Stimulated activated CD8-positive, alpha-beta memory T cell treated with anti-CD3 and anti-CD28 coated beads, Interleukin-4, amount 100 ng/mL, for 1 hour (primary cell): ENCODE measurements at regions not wholly inside any gene's neighbourhood (a gene's known extent, or its start where the extent isn't known, plus 50 kb on each side); places are given as distances from the start of the nearest gene placed in this dataset.

ENCODE experiments used
- DNase-seq, 2 donors: peaks; one replicate each; pipeline ENCODE4 v3.0.0-alpha.2; 2020; ENCODE audit warnings: low read depth in 2 of 2, low spot score in 1 of 2

DNA sequence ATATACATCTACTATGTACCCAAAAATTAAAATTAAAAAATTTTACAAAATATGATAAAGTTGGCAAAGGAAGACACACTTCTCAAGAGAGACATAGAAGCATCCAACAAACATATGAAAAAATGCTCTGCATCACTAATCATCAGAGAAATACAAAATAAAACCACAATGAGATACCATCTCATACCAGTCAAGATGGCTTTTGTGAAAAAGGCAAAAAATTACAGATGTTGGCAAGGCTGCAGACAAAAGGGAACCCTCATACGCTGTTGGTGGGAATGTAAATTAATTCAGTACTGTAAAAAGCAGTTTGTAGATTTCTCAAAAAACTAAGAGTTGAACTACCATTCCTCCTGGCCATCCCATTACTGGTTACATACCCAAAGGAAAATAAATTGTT, 581.7 kb upstream of the CCDC54 start:
- DNase-seq: no peak

DNA sequence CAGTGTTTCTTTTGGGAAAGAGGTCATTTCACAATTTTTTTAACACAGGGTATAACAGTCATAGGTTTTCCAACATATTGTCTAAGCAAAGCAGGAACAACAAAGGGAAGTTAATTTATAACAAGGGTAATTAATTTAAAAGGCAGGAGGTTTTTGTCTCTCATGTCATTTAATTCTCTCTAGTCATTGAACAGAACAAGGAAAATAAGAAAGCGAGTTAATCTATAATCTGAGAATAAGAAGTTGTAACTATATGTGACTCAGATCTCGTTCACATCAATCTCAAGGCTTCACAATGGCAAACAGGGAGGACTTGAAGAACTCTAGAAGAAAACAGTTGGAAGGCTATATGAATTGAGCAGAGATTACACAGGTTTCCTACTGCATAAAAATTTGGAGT, 579.8 kb upstream of the CCDC54 start:
- no peak for DNase-seq

DNA sequence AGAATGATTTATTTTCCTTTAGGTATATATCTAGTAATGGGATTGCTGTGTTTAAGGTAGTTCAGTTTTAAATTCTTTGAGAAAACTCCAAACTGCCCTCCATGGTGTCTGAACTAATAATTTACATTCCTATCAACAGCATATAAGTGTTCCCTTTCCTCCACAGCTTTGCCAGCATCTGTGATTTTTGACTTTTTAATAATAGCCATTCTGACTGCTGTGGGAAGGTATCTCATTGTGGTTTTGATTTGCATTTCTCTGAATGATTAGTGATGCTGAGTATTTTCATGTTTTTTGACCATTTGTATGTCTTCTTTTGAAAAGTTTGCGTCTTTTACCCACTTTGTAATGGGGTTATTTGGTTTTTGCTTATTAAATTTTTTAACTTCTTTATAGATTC, 571.6 kb upstream of the CCDC54 start:
- DNase-seq: no peak

DNA sequence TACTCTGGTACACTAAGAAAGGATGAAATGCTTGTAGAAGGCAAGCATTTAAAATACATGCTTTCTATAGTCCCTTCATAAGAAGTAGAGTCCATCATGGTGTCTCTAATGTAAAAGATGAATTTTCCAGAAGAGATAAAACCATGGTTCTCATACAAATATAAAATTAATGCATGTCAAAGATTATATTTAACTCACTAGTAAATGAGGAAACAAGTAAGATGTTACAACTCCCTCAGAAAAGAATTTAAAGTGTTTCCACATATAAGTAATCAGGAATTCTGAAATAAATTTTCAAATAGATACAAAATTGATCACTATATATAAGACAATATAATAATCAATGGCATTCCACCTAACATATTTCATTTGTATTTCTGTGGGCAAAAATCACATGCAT, 570.3 kb upstream of the CCDC54 start:
- DNase-seq: no peak

DNA sequence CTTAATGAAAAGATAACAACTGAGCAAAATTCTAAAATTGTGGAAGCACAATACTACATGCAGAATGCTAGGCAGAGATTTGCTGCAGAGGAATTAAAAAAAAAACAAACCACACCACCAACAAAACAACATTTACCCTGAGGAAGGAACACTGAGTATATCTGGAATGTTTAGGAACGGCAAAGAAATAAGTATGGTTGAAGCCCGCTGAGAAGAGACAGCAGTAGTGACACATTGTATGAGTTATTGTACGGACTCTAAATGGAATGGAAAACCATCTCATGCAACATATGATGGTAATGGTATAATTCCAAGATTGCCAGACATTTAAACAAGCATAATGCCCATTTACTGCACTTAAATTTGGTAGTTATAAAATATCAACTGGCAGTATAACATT, 568.2 kb upstream of the CCDC54 start:
- DNase-seq: no peak

DNA sequence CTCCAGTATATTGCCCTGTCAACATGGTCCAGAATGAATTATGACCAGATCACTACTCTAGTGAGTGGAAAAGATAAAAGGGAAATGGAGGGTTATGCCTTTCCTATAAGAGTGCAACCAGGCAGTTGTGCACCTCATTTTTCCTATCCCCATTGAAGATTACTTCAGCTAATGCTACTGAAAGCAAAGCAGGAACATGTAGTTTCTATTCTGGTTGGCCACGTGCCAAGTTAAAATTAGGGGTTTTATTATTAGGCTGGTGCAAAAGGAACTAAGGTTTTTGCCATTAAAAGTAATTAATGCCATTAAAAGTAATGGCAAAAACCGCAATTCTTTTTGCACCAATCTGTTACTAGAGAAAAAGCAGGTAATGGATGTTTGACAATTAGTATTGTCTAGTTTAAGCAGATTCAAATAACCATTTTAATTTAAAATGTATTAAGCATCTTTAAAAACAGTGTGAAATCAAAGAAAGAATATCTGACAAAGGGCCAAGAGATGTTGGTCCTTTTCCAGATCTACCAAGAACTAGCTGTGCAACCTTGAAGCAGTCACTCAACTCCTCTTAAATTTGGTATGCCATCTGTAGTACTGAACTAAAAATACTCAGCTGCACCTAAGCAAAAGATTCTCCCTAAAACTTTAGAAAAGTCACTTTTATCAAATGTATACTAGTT, 567.5 kb upstream of the CCDC54 start:
- no peak for DNase-seq

DNA sequence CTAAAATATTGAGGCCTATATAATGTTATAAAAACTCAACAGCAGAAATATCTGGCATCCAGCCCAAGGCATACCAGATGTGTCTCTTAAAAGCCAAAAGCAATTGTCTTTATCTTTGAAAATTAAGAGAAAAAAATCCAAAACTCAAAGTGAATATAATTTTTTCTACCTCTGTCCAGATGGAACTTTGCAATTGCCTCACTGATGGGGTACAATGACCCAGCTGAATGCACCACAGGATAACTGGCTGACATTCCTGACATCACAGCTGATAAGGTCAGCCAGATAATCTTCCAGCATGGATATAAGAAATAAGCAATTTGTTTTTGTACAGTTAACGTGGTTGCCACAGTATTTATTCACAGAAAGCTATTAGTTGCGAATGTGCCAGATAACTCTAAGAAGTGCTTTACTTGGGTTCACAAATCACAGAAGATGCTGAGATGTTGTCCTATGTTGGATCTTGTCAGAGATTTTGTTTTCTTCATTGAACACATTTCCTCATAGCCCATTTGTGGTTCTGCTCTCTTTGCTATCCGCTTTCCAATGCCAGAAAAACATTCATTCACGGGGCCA, 566.9 kb upstream of the CCDC54 start:
- no peak for DNase-seq

DNA sequence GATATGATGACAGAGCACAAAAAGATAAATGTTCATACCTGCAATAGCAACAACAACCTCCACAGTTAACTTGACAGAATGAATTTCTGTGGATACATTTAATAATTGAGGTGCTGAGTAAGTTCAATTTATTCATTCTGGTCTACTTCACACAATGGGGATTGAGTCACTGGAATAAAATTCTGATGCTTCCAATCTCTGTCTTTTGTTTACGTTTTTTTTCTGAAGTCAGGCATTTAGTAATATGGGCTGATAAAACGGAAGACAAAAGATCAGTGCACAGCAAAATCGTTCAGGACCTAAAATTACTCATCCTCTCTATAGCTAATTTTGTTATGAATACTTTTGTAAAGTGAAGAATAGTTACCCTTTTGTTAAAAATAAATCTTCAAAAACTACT, 565.9 kb upstream of the CCDC54 start:
- DNase-seq: no peak

DNA sequence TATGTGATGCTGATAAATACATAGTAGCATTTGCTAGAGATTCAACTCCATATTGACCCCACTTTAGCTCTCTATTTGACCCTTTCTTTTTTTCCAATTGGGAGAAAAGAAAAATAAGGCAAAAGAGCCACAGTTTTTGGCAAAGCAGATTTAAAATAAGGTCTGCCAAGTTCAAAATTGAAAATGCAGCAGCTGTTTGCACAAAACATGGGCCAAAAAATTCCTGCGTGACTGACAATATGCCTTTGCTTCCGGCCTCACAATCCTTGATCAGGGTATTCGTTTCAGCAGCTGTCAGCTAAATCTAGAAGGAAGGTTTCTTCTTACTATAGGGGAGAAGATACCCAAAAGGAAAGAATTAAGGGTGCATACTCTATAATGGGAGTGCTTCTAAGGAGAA, 563.5 kb upstream of the CCDC54 start:
- no peak for DNase-seq

DNA sequence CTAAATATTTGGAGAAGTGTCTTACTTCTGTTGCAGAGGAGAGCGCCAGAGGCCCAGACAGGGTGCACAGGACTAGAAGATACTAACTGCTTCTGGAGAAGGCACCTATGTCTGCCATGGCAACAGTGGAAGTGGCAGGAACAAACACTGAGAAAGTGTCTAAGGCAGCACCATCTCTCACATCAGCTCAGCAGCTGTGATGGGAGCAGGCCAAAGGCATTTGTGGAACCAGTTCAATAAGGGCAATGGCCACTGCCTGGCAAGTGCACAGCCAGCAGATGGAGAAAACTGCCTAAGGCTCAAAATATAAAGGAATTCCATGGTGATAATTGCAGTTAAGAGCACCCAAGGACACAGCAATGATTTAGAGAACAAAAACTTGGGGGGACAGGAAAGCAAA, 563.0 kb upstream of the CCDC54 start:
- DNase-seq: no peak

DNA sequence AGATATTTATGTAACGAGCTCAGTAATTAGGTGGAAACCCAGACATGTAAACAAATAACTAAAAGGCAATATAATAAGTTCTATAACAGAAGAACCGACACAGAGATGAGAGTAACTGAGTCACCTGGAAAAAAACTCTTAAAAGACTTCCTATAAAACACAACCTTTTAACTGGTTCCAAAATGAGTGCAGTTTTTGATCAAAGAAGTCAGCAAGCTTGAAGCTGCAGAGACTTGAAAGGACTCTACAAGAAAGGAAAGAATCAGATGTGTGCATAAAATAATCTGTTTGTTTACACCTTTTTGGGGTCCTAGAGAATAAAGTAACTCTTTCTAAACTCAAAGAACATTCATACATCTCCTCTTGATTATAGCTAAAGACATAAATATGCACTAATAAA, 560.4 kb upstream of the CCDC54 start:
- no peak for DNase-seq

DNA sequence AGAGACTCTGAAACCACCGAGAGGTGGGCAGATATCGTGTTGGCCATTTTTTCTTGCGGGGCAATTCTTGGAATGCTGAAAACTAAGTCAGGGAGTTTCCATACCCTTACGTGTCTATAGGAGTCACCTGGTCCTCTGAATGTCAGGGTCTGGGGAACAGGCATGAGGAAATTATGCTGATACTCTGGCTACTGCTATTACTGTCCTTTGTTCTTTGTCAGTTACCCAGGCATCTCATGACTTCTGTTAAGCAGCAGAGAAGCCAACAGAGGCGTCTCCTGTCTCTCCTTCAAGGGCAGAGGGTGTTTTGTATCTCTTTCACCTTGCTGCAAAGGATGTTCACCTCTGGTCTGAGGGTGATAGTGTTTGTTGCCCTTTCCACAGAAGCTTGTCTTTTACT, 559.5 kb upstream of the CCDC54 start:
- no peak for DNase-seq

DNA sequence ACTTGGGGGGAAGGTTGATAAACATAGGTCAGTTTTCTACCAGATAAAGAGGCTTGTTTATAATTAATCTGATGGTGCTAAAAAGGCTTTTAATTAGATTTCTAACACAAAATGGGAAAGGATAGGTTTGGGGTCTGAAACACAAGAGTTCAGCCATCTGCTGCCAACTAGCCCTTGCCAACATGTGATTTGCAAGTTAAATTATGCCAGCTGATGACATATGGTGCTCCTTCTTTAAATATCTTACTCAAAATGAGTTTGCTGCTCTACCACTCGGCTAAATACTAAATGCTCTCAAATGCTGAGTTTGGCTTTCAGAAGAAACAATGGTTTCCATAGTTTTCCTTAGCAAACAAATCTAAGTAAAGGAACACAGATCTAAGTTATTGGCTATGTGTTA, 557.8 kb upstream of the CCDC54 start:
- DNase-seq: no peak

DNA sequence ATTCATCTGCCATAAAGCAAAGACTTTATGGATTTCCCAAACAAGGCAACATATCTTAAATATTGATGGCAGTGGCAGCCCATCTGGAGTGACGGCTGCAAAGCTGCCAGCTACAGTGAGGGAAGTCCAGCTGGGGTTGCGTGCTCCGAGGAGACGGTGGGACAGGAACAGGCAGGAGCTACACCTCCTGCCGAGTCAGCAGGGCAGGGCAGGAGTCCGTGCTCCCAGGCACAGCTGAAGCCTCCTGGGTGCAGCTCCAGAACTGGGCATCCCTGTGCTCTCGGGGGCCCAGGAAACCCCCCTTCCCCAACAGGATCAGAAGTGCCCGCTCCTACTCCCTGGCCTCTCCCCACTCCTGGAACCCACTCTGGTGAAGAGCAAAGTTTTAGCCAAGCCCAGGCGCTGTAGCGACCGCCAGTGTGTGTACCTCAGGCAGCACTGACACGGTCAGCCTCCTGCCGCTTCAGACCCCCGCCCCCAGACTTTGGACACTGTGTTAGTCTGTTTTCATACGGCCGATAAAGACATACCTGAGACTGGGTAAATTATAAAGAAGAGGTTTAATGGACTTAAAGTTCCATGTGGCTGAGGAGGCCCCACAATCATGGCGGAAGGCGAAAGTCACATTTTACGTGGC, 556.4 kb upstream of the CCDC54 start:
- no peak for DNase-seq

DNA sequence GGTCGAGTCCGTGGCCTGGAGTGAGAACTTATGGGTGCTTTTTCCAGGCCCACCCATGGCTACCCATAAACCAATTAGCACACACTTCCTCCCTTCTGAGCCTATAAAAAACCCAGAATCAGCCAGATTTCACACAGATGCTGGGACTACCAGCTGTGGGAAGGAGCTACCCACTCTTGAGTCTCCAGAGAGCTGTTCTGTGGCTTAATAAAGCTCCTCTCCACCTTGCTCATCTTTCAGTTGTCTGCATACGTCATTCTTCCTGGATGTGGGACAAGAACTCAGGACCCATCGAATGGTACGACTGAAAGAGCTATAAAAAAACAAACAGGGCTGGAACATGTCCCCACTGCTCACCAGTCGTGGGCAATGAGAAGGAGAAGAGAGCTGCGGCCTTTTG, 555.4 kb upstream of the CCDC54 start:
- no peak for DNase-seq

DNA sequence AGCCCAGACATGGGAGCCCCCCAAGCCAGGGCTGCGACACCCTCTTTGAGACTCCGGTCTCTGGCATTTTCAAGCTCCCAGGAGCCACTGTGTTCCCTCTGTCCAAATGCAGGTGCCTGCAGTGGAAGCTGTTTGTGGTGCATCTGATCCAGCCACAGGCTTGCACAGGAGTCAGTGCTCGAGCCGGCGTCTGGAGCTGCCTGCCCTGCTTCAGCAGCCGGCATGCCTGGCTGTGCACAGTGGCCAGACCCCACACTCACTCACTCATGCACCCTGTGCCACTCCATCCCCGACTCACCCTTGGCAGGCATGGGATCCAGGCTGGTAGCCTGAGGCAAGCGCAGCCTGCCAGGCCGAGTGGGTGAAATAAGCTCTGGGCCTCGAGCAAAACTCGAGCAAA, 555.0 kb upstream of the CCDC54 start:
- no peak for DNase-seq

DNA sequence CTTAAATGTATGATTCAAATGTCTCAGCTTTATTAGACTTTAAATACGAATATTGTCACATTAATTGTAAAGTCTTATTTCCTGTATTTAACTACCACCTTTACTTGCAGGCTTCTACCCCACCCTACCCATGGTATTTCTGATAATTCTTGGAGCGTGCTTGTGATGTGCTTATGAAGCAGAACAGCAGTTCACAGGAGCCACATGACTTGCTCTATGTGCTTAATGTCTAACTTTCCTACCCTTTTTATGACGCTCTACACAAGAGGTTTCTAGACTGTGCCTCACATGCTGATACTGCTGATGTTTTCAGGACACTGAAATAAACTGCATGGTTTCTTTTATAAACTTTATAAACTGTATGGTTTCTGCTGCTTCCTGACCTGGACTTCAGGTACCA, 553.5 kb upstream of the CCDC54 start:
- no peak for DNase-seq

DNA sequence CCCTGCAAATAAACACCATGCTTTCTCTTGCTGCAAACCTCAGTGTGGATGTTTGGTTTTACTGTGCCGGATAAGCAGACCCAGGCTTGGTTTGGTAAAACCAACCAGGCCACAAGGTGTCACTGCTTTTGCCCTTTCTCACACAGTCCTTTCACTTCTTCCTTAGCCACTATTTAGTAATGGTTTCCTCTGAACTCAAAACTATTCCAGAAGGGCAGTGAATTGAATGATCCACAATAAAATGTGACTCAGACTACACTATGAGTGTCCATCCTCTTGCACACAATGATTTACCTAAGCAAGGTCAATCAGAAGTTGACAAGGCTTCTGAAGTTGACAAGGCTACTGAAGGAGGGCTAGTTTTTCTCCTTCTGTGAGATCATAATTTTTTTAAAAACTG, 552.4 kb upstream of the CCDC54 start:
- DNase-seq: no peak

DNA sequence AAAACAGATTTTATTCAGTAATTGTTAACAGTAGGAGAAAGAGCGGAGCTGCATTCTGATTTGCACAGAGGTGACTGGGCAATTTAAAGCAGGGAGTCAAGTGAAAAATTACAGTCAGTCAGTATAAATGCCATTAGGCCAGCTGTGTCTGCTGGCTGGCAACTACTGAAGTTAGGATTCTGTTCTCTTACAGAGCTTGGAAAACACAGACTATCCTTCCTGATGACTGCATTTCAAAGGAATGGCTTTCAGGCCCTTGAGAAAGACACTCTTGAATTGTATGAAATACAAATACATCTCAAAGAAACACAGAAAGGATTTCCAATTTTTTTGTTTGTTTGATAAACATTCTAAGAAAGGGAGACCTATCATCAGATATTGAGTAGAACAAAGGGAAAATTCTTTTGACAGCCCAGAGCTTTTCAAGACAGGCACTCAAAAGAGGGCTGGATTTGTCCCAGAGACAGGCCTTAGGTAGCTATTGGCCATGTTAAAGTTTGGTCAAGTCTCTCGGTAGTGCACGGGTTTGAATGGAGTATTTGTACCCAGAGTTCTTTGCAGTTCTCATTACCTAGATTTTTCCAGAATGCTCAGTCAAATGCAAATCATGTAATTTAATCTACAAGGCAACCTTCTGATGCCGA, 551.2 kb upstream of the CCDC54 start:
- DNase-seq: no peak

DNA sequence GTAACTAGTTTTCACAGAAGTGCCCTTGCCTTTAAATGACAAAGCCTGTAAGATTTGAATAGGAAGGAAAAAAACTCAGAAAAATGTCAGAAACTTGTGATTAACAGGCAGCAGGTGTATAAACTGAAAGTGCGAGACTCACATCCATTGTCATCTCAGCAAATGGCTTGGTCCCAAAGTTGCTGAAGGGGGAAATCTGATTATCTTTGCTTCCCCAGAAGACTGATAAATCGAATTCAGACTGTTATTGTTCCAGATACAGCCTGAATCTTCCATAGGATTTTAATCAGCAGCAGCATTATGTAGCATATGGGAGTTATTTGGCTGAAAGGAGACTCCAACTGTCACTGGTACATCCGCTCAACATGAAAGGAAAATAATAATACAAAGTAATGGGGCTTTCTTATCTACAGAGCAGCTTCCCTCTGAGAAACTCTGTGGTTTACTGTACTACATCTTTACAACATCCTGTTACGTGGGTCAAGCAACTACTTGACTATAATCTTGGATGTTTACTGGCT, 550.4 kb upstream of the CCDC54 start:
- DNase-seq: no peak

DNA sequence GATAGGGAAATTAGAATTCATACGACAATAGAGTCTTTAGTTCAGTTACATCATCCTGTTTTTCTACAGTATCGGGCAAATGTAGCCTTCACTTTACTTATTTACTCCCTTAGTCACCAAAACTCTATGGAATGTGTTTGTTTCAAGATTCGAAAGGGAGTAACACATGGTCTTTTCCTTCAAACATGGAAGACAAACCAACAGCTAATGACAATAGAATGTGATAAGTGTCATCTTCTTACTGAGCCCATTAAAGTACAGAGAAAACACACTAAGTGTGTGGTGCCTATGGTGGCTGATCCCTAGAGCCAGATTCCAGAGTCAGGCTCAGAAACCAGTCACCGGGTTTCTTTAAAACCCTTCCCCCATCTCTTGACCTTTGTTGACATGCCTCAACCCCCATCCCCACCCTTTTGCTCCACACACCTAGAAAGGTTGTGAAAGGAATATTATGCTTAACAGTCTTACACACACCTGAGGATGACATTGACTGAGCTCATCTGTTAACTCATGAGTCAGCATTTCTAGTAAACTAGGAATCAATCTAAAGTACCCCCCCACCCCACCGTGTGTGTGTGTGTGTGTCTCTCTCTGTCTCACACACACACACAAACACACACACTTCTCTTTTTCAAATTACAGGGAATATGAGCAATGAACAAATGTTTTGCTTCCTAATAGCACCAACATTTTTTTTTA, 549.6 kb upstream of the CCDC54 start:
- DNase-seq: no peak

DNA sequence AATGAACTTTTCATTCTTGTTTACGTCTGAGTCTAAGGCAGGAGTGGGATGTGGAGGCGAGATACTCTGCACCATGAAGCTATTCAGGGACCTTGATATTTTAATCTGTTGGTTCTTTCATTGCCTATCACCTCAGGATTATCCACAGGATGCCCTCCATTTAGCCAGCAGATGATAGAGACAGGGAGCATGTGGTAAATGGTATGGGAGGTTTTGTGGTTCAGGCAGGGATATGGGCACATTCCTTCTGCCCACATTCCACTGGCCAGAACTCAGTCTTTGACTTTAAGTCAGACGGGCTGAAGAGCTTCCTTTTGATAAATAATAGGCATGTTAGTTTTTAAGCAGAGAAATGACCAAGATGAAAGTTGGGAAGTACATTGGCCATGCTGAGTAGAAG, 548.0 kb upstream of the CCDC54 start:
- no peak for DNase-seq
